Peyer's patch (tissue), 4 donors: ENCODE measurements at regions not wholly inside any gene's neighbourhood (a gene's known extent, or its start where the extent isn't known, plus 50 kb on each side); places are given as distances from the start of the nearest gene placed in this dataset.

Experiments used
- DNase-seq, 3 donors: peaks; one replicate each; pipeline ENCODE4 v3.0.0-alpha.2; 2017 to 2019
- H3K27ac ChIP-seq, 4 donors: fragments of 200-600 bp; sonication (generic); one replicate each; pipeline ENCODE4 v1.5.1; 2016 to 2019
- H3K27me3 ChIP-seq, 2 donors: fragments of 200-600 bp; sonication (generic); one replicate each; pipeline ENCODE4 v1.5.1; 2019
- H3K36me3 ChIP-seq, 3 donors: fragments of 200-600 bp; sonication (generic); one replicate each; pipeline ENCODE4 v1.5.1; 2016 to 2019
- H3K4me1 ChIP-seq, 4 donors: fragments of 200-600 bp; sonication (generic); one replicate each; pipeline ENCODE4 v1.5.1; 2016 to 2019
- H3K4me3 ChIP-seq, 4 donors: fragments of 200-600 bp; sonication (generic); 1 replicate in 3 of 4; 2 replicates in 1 of 4; pipeline ENCODE4 v1.5.1; 2016 to 2019; ENCODE audit warnings: mild to moderate bottlenecking in 1 of 4
- H3K9me3 ChIP-seq, 4 donors: fragments of 200-600 bp; sonication (generic); one replicate each; pipeline ENCODE4 v1.5.1; 2016 to 2019; ENCODE audit warnings: mild to moderate bottlenecking in 1 of 4
- CTCF ChIP-seq, 6 experiments: fragments of 450-650 bp in 4 of 6; fragments of 200-600 bp in 2 of 6; sonication (generic) in 1 of 6; IDR thresholded peaks; one replicate each; pipeline ENCODE4 v1.5.1; 2017 to 2019; ENCODE audit warnings: antibody characterized with exemption in 6 of 6, mild to moderate bottlenecking in 3 of 6, moderate library complexity in 1 of 6
- POLR2A ChIP-seq, 2 donors: fragments of 450-650 bp; IDR thresholded peaks; one replicate each; pipeline ENCODE4 v1.5.1; 2017; ENCODE audit warnings: antibody characterized with exemption in 2 of 2, mild to moderate bottlenecking in 2 of 2, moderate library complexity in 2 of 2

DNA sequence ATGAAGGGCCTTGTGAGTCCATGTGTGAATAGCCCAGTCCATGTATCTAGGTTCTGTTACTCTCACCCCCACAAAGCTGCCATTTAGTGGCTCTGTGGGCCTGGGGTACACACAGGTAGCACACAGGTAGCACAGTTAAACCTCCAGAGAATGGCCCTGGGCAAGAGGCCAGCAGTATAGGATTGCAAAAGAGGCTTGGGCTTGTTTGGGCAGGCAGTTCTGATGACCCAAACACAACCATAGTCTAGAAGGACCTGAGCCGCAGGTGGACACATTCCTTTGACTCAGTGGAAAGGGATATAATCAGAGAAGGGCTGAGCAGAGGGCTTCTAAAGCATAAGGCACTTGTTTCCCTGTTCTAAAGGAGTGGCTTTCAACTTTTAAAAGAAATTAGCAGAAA is 326.8 kb upstream of the SGCD start:
- TF ChIP-seq CTCF (IDR thresholded peaks at IDR 0.05) (no peak), POLR2A (IDR thresholded peaks at IDR 0.05) (no peak)
- Histone ChIP-seq H3K4me1 (no peaks in the 10 kb centered on the region), H3K36me3 (no peaks in the 10 kb centered on the region), H3K9me3 (no peaks in the 10 kb centered on the region), H3K27me3 (no peaks in the 10 kb centered on the region), H3K4me3 (no peak overlapping the region), H3K27ac (no peak overlapping the region)
- no peak for DNase-seq

DNA sequence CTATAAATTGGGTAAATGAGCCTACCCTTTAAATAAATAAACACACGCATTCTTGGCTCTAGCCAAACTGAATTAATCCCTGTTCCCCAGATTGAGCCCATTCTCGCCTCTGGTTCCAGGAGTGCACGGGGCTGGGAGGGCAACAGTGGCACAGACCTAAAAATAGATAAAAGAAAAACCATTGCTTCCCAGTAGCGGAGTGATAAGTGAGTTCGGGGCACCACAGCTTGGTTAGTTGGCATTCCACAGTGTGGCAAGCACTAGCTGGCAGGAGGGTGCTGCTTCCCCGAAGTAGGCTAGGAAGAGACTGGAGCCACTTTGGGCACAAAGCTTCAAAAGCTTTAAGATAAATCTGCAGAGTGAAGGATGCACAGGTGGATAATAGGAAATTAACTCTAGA is 322.2 kb upstream of the SGCD start:
- TF ChIP-seq POLR2A (IDR thresholded peaks at IDR 0.05) (no peak), CTCF (IDR thresholded peaks at IDR 0.05) (no peak)
- Histone ChIP-seq H3K36me3 (no peaks in the 10 kb centered on the region), H3K4me3 (no peak overlapping the region), H3K27ac (no peak overlapping the region), H3K4me1 (no peaks in the 10 kb centered on the region), H3K27me3 (no peaks in the 10 kb centered on the region), H3K9me3 (no peaks in the 10 kb centered on the region)
- DNase-seq = no peak

- no peaks in the 10 kb centered on the region for H3K36me3 ChIP-seq
- no peaks in the 10 kb centered on the region for H3K27me3 ChIP-seq
- no peak overlapping the region for H3K4me3 ChIP-seq
- no peaks in the 10 kb centered on the region for H3K9me3 ChIP-seq
- TF ChIP-seq CTCF (IDR thresholded peaks at IDR 0.05) = no peak
- no peak for TF ChIP-seq POLR2A (IDR thresholded peaks at IDR 0.05)
- no peak overlapping the region for H3K27ac ChIP-seq
- no peak for DNase-seq
- H3K4me1 ChIP-seq = no peaks in the 10 kb centered on the region
These were observed 320.8 kb upstream of the SGCD start for GRCh38 chr5:156006026-156006647.

GRCh38 chr5:156008844-156009243 is 318.1 kb upstream of the SGCD start:
- H3K27ac ChIP-seq = no peak overlapping the region
- TF ChIP-seq POLR2A (IDR thresholded peaks at IDR 0.05) = no peak
- no peak for TF ChIP-seq CTCF (IDR thresholded peaks at IDR 0.05)
- H3K36me3 ChIP-seq = no peaks in the 10 kb centered on the region
- no peaks in the 10 kb centered on the region for H3K27me3 ChIP-seq
- no peak overlapping the region for H3K4me3 ChIP-seq
- no peak for DNase-seq
- H3K9me3 ChIP-seq = no peaks in the 10 kb centered on the region
- H3K4me1 ChIP-seq = no peaks in the 10 kb centered on the region

GRCh38 chr5:156009583-156009982 is 317.4 kb upstream of the SGCD start:
- no peaks in the 10 kb centered on the region for H3K9me3 ChIP-seq
- H3K27ac ChIP-seq = no peak overlapping the region
- DNase-seq = no peak
- H3K27me3 ChIP-seq = no peaks in the 10 kb centered on the region
- no peaks in the 10 kb centered on the region for H3K4me1 ChIP-seq
- no peak overlapping the region for H3K4me3 ChIP-seq
- TF ChIP-seq CTCF (IDR thresholded peaks at IDR 0.05) (no peak), POLR2A (IDR thresholded peaks at IDR 0.05) (no peak)
- no peaks in the 10 kb centered on the region for H3K36me3 ChIP-seq

GRCh38 chr5:156015137-156015536 is 311.8 kb upstream of the SGCD start:
- TF ChIP-seq CTCF (IDR thresholded peaks at IDR 0.05) = no peak
- no peak for TF ChIP-seq POLR2A (IDR thresholded peaks at IDR 0.05)
- H3K36me3 ChIP-seq = no peaks in the 10 kb centered on the region
- no peaks in the 10 kb centered on the region for H3K4me1 ChIP-seq
- H3K27ac ChIP-seq = no peak overlapping the region
- no peaks in the 10 kb centered on the region for H3K9me3 ChIP-seq
- no peak for DNase-seq
- H3K4me3 ChIP-seq = no peak overlapping the region
- H3K27me3 ChIP-seq = no peaks in the 10 kb centered on the region
